GM19463 (cell line): ENCODE measurements at regions not wholly inside any gene's neighbourhood (a gene's known extent, or its start where the extent isn't known, plus 50 kb on each side); places are given as distances from the start of the nearest gene placed in this dataset.

Experiments used
- ATAC-seq: cut with Tn5 transposase; IDR thresholded peaks from one replicate; pipeline ENCODE4 v1.9.1; 2021; ENCODE audit warnings: mild to moderate bottlenecking, moderate library complexity; ENCODE audit not compliant: unreplicated experiment

DNA sequence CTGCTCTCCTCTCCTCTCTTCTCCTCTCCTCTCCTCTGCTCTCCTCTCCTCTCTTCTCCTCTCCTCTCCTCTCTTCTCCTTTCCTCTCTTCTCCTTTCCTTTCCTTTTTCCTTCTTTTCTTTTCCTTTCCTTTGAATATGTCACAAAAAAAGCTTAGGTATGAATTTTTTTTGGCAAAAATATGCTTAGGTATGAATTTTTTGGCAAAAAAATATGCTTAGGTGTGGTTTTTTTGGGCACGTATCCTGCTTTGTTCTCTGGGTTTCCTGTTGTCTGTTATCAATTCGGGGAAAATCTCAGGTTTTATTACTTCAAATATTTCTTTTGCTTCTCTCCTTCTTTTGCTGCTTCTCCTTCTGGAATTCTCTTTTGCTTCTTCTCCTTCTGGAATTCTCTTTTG lies 155.5 kb upstream of the PMEPA1 start:
- no peak for ATAC-seq

DNA sequence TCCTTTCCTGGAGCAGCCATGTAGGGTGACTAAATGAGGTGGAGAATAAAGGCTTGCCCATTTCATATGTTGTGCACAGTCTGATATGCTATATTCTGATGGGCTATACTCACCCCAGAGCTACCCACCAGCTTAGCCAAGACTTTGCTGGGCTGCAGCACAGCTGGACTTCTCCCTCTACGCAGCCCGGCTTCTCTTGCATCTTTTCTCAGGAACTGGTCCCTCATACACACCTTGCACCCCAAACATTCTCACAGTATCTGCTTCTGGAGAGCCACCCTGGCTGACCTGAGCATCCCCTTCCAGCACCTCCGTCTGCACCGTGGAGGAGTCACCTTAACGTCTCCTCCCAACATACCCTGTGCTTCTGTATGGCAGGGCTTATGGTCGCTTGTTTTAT lies 150.8 kb upstream of the PMEPA1 start:
- no peak for ATAC-seq

DNA sequence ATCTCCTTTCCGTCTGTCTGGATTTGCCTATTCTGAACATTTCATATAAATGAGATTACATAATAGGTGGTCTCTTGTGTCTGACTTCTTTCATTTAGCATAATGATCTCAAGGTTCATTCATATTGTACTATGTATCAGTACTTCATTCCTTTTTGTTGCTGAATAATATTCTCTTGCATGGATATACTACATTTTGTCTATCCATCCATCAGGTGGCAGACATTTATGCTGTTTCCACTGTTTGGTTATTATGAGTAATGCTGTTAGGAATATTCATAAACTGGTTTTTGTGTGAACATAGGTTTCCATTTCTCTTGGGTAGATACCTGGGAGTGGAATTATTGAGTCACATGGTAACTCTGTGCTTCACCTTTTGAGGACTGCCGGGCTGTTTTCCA lies 148.2 kb upstream of the PMEPA1 start:
- ATAC-seq, result no peak

DNA sequence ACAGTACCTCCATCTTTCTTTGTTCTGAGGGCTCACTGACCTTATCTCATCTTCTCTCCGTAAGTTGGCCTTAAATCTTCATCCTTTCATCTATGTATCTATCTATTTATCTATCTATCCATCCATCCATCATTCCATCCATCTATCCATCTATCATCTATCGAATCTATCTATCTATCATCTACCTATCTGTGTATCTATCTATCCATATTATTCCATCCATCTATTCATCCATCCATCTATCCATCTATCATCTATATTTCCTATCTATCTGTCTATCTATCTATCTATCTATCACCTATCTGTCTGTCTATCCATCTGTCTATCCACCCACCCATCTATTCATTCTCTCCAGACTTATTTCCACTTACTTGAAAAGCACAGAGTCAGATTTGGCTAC lies 147.3 kb upstream of the PMEPA1 start:
- ATAC-seq, result no peak

DNA sequence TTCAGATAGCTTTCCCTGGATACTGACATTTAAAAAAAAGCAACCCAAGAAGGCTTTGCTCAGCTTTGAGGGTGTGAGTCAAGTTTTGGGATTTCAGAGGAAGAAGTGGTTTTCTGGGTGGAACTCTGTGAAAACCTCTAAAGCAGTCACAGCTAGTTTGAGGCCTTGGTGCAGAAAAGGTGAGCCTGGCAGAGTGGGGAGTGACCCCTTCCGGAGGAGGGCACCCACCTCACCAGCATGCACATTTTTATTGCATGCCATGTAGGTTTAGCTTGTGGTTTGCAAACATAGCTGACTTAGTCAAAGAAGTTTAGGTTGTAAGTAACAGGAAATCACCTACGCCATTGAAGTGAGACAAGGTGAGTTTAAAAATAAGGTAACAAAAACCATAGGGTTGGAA lies 146.8 kb upstream of the PMEPA1 start:
- no peak for ATAC-seq

DNA sequence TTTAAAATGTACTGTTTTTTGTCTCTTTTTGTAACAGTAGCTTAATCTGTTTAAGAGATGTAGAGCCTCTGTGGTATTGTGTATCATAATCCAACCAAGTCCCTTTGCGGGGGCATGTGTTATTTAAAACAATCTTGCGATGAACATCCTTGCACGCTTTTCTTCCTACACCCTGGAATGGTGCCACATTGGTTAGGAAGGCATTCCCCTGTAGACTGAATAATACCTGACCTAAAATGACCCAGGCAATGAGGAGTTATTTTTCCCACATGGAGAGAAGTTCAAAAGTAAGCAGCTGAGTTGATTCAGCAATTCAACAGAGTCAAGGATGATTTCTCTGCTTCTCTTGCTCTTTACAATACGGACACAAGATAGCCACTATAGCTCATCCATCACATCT lies 142.0 kb upstream of the PMEPA1 start:
- ATAC-seq, result no peak

DNA sequence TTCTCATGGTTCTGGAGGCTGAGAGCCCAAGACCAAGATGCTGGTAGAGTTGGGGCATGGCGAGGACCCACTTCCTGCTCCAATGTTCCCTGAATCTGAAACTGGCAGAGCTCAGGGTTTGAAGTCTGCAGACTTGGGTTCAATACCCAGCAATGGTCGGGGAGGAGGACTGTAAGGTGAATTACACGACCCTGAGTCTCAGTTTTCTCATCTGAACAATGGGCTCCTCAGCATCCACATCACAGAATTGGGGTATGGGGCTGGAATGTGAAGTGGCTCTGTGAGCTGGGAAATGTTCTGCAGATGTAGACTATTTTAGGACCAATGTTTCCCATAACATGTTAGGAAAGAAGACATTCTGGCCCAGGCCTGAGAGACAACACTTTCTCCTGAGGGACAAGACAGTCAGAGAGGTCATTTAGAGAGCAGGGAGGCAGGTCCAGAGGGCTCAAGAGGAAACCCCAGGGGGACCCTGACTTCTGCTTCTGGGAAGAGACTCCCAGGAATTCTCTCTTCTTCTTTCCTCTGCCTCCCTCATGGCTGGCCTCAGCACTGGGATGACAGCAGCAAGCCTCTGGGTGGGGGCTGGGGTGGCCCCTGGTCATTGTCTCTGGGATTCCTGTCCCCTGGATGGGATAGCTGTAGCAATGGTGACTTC lies 141.3 kb upstream of the PMEPA1 start:
- no peak for ATAC-seq

DNA sequence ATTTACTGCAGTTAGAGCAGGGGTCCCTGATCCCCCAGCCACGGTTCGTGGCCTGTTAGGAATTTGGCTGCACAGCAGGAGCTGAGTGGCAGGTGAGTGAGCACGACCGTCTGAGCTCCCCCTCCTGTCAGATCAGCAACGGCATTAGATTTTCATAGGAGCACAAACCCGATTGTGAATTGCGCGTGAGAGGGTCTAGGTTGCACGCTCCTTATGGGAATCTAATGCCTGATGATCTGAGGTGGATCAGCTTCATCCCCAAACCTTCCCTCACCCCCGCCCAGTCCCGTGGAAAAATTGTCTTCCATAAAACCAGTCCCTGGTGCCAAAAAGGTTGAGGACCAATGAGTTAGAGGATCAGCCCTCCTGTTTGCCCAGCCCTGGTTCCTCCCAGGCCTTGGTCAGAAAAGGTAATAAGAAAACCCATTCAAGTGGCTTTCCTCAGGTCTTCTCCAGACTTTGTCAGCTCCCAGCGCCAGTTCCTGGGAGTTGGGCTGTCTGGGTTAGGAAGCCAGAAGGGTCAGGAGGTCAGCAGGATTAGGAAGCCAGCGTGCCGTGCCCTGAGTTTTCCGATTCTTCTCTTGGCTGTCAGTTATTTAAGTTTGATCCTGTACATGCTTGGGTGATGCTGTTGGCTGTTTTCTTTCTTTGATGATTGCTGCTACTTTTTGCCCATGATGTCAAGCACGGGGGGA lies 139.9 kb upstream of the PMEPA1 start:
- no peak for ATAC-seq

DNA sequence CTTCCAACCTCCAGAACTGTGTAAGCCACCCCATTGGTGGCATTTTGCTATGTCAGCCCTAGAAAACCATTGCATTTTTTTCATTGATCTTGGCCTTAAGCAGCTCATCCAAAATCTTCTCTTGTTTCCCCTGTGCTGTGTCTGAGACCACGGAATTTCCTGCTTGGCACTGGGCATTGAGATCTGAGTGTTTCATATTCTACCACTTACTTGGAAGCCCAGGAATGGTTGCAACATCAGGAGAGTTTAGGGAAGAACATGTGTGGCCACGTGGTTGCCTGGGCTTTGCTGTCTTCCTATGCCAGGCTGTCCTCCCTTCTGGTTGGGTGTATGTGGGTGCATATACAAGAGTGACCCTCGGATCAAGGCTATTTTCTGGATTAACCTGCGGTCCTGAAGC lies 139.3 kb upstream of the PMEPA1 start:
- no peak for ATAC-seq

DNA sequence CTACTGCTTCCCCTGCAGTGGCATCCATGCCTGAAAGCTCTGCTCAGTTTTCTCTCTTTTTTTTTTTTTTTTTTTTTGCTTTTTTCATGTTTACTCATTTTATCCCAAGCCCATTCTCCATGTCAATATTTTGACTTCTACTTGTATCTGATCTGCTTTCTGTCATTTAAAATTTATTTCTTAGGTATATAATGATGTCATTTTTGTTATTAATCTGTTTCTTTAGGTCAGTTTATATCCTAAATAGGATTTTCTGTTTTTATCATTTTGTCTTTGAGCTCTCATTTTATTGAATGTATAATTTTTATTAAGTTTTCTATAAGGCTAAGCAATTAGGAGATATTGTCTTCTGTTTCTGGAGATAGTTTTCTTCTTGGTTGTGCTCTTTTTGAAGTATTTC lies 138.5 kb upstream of the PMEPA1 start:
- no peak for ATAC-seq

DNA sequence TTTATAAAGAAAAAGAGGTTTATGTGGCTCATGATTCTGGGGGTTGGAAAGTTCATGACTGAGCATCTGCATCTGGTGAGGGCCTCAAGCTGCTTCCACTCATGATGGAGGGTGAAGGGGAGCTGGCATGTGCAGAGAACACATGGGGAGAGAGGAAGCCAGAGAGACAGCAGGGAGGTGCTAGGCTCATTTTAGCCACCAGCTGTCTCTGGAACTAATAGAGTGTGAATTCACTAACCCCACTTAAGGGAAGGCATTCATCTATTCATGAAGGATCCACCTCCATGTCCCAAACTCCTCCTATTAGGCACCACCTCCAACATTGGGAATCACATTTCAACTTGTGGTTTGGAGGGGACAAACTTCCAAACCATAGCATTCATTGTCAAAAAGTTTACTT lies 137.3 kb upstream of the PMEPA1 start:
- ATAC-seq, result no peak

DNA sequence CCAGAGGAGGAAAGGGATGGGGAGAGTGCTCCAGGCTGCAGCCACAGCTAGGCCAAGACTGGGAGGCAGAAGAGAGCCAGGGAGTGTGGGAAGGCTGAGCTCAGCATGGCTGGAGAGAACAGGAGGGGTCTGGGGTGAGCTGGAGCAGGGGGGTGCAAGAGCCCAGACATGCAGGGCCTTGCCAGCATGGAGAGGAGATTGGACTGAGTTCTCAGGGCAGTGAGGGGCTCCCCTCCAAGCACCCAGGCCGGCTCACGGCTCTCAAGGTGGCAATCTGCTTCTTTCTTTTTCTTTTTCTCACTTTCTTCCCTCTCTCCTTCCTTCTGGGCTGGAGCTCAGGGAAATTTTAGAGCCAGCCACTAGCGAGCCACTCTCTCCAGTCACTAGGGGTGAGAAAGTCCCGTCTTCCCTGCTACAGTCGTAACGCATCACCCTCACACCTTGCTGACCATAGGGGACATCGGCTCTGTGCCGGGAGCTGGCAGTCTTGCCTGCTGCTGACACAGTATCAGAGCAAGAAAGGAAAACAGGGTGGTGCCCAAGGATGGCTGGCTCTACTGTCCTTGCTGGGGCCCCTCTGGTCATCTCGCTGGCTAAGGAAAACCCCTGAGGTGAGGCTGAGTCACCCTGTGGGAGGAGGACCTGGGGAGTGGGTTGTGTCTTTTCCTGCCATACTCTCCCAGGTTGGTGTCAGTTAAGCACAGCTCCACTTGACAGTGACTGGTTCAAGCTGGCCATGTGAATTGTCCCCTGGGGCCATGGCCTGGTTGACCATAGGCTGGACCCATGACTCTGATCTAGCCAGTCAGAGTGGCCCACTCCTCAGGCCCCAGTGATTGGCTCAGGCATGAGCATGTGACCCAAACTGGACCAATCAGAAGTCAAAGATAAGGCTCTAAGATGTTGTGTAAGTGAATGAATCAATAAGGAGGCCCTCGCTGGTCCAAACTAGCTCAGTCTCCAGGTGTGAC lies 135.1 kb upstream of the PMEPA1 start:
- ATAC-seq, result no peak

DNA sequence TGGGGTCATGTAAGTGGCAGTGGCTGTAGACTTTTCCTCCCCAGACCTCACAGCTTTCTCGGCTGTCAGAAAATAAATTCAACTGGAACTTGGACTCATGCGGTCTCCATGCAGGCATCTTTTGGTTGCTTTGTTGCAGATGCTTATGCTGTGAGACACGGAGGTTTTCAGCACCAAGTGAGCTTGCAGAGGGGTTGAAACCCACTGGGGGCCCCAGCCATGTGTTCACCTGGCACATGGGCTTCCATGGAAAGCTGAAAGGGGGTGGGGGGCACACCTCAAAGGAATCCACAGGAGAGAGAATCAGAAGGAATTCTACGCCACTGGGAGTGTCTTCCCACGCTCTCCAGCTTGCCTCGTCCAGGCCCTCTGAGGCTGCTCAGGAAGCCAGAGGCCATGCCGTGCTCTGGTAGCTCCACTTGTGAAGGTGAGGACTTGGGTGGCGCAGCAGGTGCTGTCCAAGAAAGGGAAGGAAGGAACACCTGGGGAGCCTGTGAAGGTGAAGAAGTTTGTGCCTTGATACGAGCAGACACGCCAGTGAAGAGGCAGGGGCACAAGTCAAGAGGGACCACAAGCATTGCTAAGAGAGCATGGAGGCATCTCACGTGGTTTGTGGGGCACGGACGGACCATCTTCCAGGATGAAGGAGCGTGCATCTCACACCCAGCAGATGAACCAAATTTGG lies 134.3 kb upstream of the PMEPA1 start:
- no peak for ATAC-seq

DNA sequence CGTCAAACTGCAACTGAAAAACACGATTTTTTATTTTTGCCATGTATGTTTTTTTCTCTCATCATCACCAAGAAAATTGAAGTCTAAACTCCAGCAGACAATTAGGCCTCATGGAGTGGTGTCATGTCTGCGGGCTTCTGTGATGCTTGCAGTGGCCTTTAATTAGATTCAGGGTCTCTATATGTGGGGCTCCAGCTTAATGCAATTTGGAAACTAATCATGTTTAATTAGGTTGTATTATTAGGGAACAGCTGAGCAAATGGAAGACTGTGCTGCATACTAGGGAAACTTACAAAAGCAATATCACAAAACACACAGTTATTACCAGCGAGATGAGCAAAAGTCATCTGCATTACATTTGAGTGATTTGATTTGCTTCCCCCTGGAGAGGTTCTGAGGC lies 132.9 kb upstream of the PMEPA1 start:
- ATAC-seq, result no peak

DNA sequence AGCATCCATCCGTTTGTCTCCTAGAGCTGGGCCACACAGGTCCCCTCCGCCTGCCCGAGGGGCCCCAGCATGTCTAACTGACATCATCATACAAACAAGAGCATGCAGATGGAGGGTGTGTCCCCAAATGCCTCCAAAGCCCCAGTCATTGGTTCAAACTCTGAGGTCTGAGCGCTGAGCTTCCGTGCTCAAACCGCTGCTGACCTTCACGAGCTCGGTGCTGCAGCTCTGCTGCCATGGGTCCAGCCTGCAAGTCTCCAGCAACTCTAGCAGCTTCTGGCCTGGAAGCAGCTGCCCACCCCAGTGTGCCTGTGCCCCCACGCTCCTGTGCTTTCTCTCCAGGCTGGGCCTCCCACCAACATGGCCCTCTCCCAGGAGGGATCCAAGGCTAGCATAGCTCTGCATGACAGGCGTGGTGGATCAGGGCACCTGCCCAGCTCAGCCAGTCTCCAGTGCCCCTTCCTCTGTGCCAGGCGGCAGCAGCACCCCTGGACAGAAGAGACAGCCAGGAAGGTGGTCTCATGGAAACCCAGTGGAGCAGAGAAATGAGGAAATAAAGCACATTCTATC lies 131.6 kb upstream of the PMEPA1 start:
- no peak for ATAC-seq

DNA sequence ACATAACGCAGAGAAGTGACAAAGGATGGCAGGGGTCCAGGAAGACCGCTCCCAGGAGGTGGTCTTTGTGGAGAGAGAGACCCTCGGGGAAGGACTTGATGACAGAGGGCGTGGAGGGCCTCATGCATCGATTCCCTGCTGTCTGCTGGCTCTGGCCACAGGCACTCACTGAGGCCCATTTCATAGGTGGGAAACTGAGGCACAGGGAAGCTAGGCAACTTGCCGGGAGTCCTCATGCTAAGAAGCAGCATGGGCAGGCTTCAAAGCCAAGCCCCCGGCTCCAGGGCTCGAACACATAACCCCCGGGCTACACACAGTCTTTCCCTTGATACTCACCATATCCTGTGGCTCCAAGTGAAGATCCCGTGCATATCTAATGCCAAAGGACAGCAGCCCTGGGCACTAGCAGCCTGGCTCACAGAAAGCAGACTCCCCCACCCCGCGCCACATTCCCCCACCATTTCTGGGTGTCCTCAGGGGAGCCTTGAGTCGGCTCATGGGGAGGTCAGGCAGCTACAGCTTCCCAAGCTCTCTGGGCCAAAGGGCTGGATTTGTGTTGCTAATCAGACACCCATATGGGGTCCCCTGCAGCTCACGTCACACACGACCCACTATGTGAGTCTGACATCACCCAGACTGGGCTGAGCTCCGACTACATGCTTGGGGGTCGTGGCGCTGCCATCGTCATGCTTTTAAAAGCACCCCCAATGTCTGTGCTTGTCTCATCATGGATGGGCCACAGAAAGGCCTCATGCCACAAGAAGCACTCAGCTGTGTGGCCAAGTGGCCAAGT lies 130.9 kb upstream of the PMEPA1 start:
- ATAC-seq, result no peak

DNA sequence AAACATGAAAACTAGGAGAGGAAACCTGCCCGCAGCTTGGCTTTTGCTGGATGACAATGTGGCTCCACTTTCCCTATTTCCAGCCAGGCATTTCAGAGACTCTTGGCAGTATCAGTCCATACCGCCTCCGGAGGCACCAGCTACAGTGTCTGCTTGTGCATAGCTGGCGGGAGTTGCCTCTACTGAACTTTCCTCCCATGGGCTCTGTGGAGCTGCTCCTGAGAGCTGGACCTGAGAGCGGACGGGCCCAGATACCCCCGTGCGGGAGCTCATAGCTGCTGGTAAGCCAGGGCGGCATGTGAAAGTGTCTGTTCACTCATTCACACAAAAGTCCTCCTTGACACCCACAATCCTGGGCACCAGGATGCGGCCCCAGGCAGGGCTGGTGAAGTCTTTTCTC lies 130.3 kb upstream of the PMEPA1 start:
- no peak for ATAC-seq

DNA sequence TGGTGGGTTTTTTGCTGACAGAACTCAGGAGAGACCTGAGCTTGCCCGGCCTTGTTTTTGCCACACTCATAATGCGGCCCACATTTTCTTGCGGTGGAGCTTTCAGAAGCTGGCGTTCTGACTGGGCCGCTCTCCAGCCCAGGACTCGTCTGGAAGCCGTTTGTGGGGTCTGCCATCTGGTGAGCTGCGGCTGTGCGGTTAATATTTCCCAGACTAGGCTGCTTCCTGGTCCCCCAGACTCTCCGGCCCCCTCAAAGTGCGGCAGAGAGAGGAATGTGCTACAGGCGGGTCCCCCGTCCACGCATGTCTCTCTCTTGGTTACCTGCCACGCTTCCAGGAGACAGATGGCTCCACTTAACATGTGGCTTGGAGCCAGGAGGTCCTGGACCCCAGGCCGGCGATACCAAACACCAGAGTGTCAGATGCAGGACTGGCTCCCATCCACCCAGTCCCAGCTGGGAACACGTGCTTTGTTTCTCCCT lies 128.9 kb upstream of the PMEPA1 start:
- no peak for ATAC-seq

DNA sequence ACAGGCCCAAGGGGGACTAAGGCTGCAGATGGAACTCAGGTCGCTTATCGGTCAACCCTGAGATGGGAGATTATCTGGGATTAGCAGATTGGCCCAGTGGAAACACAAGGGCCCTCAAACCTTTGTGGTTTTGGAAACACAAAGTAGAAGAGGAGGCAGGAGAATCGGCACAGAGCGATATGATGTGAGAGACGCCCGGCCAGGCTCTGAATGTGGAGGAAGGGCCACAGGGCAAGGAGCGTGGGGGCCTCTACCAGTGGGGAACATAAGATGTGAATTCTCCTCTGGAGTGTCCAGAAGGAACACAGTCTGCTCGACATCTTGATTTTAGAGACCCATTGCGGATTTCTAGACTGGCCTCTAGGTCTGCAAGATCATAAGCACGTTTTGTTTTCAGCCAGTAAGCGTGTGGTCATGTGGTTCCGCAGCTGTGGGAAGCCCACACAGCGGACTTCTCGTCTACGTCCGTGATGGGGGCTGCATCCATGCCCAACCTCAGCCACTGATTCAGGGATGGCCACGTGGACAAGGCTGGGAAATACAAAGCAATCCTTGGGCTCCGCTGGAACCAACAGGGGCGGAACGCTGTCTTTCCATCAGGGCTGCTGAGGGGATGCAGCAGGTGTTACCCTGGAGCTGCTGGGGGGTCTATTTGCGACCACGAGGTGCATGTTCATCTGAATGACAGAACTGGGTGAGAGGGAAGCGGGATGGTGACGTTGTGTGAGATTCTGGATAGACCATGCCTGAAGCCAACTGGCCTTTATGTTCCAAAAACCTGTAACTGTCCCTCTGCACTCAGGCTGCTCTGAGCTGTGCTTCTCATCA lies 127.6 kb upstream of the PMEPA1 start:
- no peak for ATAC-seq
